AG09309 (cell line): ENCODE measurements at regions not wholly inside any gene's neighbourhood (a gene's known extent, or its start where the extent isn't known, plus 50 kb on each side); places are given as distances from the start of the nearest gene placed in this dataset.

Source experiments
- DNase-seq: peaks from one replicate; pipeline ENCODE4 v3.0.0-alpha.2; 2010; ENCODE audit warnings: low read depth
- H3K4me3 ChIP-seq: 2 replicates; pipeline ENCODE4 v1.5.1; 2011; ENCODE audit warnings: mild to moderate bottlenecking, low read depth, low read length, moderate library complexity; ENCODE audit not compliant: control insufficient read depth
- CTCF ChIP-seq: IDR thresholded peaks from 2 replicates; pipeline ENCODE4 v1.5.1; 2011; ENCODE audit warnings: mild to moderate bottlenecking, low read depth, low read length, inconsistent platforms; ENCODE audit not compliant: insufficient read depth, control insufficient read depth; ENCODE audit errors: missing control alignments

- no peak for DNase-seq
- TF ChIP-seq CTCF, result no peak
- no peak overlapping the region for H3K4me3 ChIP-seq
Observed at GRCh38 chr4:8695237-8696219, 103.0 kb downstream of the CPZ start.

- H3K4me3 ChIP-seq, result no peak overlapping the region
- no peak for DNase-seq
- no peak for TF ChIP-seq CTCF
Observed at GRCh38 chr4:8694651-8695151, 102.1 kb downstream of the CPZ start.

- TF ChIP-seq CTCF, result no peak
Observed at GRCh38 chr4:8694226-8694625, 101.7 kb downstream of the CPZ start.

GRCh38 chr4:8691151-8691775 lies 98.7 kb downstream of the CPZ start:
- no peak for TF ChIP-seq CTCF
- H3K4me3 ChIP-seq, result no peak overlapping the region
- no peak for DNase-seq

More at GRCh38 chr4:8694226-8694625, 101.7 kb downstream of the CPZ start:
- DNase-seq, result no peak
- H3K4me3 ChIP-seq, result no peak overlapping the region

- no peak for DNase-seq
- TF ChIP-seq CTCF, result no peak
Observed at GRCh38 chr4:8690216-8691150, 97.9 kb downstream of the CPZ start.

GRCh38 chr4:8689741-8690140 lies 97.2 kb downstream of the CPZ start:
- DNase-seq, result no peak
- no peak overlapping the region for H3K4me3 ChIP-seq
- no peak for TF ChIP-seq CTCF

More at GRCh38 chr4:8690216-8691150, 97.9 kb downstream of the CPZ start:
- H3K4me3 ChIP-seq, result no peak overlapping the region
